ENCODE measurements at regions not wholly inside any gene's neighbourhood (a gene's known extent, or its start where the extent isn't known, plus 50 kb on each side); places are given as distances from the start of the nearest gene placed in this dataset.
"Not testable (repeated sequence)": the region's sequence is repeated elsewhere in the genome, so short reads cannot be mapped to it uniquely, and the experiment has no call there.

DNA sequence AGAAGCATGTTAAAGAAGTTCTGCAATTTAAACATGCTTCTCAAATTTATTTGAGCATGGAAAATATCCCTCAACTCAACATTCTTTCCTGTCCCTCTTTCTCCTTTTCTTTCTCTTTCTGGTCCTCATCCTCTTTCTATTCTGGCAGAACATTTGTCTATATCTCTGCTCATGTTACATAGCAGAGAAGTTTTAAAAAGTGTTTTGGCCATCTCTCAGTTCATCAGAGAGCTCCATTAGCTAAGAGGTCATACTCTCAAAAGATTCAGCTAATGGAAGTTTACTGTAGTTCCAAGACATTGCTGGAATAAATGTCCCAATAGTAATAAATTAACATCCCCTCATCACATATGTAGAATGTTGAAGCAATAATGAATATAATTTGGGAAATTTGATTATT lies 53.5 kb downstream of the XCL2 start:
- DNase-seq = peak in 1 of 3 donors; percentile 70

DNA sequence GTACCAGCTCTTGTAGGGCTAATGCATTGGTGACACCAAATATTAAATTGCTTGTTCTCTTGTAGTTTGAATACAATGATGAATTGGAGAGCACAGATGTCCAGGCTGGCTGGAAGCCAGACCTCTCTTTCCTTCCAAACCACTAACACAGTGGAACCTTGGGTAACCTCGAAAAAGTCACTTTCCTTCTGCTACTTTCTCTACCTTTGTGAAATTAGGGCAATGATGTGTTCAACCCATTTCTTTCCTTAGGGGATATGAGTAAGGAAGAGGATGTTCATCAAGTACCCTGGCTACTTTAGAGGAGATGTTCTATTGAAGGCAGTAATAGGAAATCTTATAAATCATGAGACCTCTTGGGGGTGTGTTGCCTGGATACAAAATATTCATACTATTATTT lies 55.7 kb downstream of the XCL2 start:
- DNase-seq = peak; percentile 76 to 94 (median 85)

DNA sequence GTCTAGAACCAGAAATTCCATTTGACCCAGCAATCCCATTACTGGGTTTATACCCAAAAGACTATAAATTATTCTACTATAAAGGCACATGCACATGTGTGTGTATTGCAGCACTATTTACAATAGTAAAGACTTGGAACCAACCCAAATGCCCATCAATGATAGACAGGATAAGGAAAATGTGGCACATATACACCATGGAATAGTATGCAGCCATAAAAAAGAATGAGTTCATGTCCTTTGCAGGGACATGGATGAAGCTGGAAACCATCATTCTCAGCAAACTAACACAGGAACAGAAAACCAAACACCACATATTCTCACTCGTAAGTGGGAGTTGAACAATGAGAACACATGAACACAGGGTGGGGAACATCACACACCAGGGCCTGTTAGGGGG lies 57.0 kb downstream of the XCL2 start:
- DNase-seq = not testable (repeated sequence)

GRCh38 chr1:168485048-168485447 lies 58.7 kb downstream of the XCL2 start:
- peak in 1 of 3 donors; percentile 48 for DNase-seq

DNA sequence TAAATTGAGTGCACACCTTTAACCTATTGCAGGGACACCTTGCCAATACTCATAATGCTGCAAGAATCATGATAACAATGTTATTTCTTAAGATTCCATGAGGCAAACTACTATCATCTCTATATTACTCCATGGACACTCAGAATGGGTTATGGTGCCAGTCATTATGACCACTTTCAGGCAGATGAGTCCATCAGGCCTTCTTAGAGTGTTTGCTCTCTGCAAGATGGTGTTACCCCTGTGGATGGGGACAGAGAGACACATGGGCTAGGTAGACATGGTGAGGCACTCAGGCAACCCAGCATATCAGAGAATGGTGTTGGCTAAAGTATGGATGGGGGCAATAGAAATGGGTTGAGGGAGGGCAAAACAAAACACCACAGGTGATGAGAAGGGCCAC lies 59.7 kb downstream of the XCL2 start:
- DNase-seq = no peak

GRCh38 chr1:168483539-168483938 lies 60.3 kb downstream of the XCL2 start:
- DNase-seq = peak in 1 of 3 donors; percentile 79

DNA sequence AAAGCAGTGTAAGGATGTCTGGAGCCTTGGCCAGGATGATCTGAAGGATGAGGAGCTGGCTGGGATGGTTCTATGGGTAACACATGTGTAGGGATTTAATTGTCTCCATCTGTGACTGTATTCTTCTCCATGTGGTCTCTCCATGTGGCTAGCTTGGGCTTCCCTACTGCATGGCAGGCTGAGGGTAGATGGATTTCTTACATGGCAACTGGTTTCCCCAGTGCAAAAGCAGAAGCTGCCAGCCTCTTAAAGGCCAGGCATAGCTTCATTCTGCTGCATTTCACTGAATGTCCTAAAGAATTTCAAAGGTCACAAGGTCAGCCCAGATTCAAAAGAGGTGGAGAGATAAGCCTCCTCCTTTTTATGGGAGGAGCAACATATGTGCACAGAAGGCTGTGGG lies 61.7 kb downstream of the XCL2 start:
- DNase-seq = no peak

- no peak for DNase-seq
Observed at GRCh38 chr1:168481586-168481985, 62.2 kb downstream of the XCL2 start.

- no peak for DNase-seq
Observed at GRCh38 chr1:168480997-168481396, 62.8 kb downstream of the XCL2 start.

DNA sequence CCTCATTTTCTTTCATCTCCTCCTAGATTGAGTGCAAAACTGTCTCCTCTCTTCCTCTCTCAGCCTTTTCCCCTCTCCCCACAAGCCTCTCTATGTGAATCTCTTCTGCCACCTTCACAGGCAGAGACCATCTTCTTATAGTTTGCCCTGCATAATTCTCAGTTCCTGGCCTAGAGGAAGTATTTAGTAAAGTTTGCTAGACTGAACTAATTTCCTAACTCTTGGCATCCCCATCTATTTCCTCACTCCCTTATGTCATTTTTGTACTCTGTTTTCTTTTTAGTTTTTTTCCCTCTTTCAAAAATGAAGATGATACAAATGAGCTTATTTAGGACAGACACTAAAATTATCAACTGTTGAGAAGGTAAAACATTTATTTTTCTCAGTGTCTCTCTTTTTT lies 66.0 kb downstream of the XCL2 start:
- DNase-seq = no peak

- no peak for DNase-seq
Observed at GRCh38 chr1:168476588-168477385, 67.0 kb downstream of the XCL2 start.

GRCh38 chr1:168474322-168474721 lies 69.5 kb downstream of the XCL2 start:
- DNase-seq = no peak

GRCh38 chr1:168473126-168473525 lies 70.7 kb downstream of the XCL2 start:
- no peak for DNase-seq

DNA sequence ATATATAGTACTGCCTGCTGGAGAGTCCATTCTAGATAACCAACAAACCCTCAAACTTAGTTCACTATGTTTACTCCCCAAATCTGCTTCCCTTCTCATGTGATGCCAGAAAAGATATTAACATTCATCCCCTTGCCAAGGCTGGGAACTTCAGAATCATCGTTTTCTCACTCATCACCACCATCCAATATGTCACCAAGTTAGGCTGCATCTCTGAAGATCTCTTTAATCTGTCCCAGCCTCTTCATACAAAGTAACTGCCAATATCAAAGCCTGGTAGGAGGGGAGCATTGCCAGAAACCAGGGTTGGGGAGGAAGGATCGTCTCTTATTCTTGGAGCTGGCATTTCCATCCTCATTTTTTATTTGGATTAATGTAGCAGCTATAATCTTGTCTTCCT lies 71.6 kb downstream of the XCL2 start:
- peak in 1 of 3 donors; percentile 57 for DNase-seq

- peak in 2 of 3 donors; percentile 71 to 88 for DNase-seq
Observed at GRCh38 chr1:168470901-168471431, 72.8 kb downstream of the XCL2 start.

DNA sequence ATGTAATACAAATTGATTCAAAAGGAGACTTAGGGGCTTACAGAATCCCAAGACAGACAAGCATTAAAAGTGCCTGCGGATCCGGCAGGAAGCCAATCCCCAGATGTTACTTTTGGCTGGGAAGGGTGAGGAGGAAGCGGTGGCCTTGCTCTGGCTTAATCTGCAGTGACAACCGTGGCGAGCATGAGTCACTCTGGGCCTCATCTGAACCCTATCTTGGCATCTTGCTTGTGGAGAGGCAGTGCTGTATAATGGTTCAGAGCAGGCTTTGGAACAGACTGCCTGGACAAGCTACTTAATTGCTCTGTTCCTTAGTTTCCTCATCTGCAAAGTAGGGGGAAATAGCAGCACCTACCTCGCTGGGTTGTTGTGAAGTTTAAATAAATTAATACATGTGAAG lies 74.1 kb downstream of the XCL2 start:
- peak; percentile 75 to 88 (median 86) for DNase-seq

DNA sequence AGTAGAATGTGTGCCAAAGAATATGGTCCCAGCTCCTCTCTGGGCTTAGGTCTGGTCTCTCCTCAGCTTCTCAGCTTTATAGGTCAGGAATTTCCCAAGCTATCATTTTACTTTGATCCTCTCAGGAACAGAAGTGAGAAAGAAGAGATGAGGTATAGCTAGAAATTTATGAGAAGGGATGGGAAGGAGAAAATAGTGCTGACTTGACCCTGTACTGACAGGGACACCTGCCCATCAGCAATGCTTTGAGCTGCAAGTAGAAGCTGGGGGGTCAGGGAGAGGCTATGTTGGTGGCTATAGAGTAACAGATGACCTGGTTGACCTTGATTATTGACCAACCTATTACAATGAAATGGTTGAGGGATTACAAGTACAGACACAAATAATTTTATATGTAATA lies 75.0 kb downstream of the XCL2 start:
- DNase-seq = no peak

GRCh38 chr1:168468042-168468809 lies 75.6 kb downstream of the XCL2 start:
- no peak for DNase-seq

GRCh38 chr1:168467452-168467851 lies 76.3 kb downstream of the XCL2 start:
- no peak for DNase-seq

- peak in 1 of 3 donors; percentile 38 for DNase-seq
Observed at GRCh38 chr1:168466714-168467131, 77.1 kb downstream of the XCL2 start.

GRCh38 chr1:168466092-168466713 lies 77.6 kb downstream of the XCL2 start:
- peak; percentile 70 to 85 (median 75) for DNase-seq

DNA sequence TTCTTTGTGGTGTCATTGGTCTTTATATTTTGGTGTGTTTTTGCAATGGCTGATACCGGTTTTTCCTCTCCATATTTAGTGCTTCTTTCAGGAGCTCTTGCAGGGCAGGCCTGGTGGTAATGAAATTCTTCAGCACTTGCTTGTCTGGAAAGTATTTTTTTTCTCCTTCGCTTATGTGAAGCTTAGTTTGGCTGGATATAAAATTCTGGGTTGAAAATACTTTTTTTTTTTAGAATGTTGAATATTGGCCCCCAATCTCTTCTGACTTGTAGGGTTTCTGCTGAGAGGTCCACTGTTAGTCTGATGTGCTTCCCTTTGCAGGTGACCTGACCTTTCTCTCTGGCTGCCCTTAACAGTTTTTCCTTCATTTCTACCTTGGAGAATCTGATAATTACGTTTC lies 82.7 kb downstream of the XCL2 start:
- not testable (repeated sequence) for DNase-seq

All from muscle of back (tissue), 3 donors.